ENCODE measurements at regions not wholly inside any gene's neighbourhood (a gene's known extent, or its start where the extent isn't known, plus 50 kb on each side); places are given as distances from the start of the nearest gene placed in this dataset.

- Histone ChIP-seq H3K79me1 (ENCODE audit: insufficient read depth, low read depth, low read length, poor library complexity, severe bottlenecking) (no peaks in the 10 kb centered on the region), H3K23ac (ENCODE audit: insufficient read length, low read depth, low read length) (no peak overlapping the region), H2BK12ac (ENCODE audit: insufficient read length, low read depth, low read length) (no peak overlapping the region), H3K4ac (ENCODE audit: low read depth, low read length) (no peak overlapping the region), H3T11ph (ENCODE audit: low read length) (no peak overlapping the region), H3K4me1 (ENCODE audit: insufficient read depth, low read length) (no peaks in the 10 kb centered on the region), H3K27me3 (ENCODE audit: insufficient read depth, low read length) (no peaks in the 10 kb centered on the region), H4K5ac (ENCODE audit: insufficient read length, low read depth, low read length) (no peak overlapping the region), H3K27ac (ENCODE audit: insufficient read length, low read depth, low read length) (no peak overlapping the region), H3K23me2 (ENCODE audit: insufficient read length, low read depth, low read length, poor library complexity, severe bottlenecking) (no peaks in the 10 kb centered on the region), H2AFZ (ENCODE audit: low read length) (no peak overlapping the region), H3K79me2 (ENCODE audit: insufficient read depth, low read length) (no peaks in the 10 kb centered on the region), H2AK5ac (ENCODE audit: insufficient read length, low read length) (no peak overlapping the region), H4K20me1 (ENCODE audit: control insufficient read depth, insufficient read depth, insufficient read length) (no peaks in the 10 kb centered on the region), H3K18ac (ENCODE audit: insufficient read length, low read depth, low read length) (no peak overlapping the region), H4K91ac (ENCODE audit: insufficient read length, low read depth, low read length) (no peak overlapping the region), H3K56ac (ENCODE audit: insufficient read length, low read depth, low read length) (no peak overlapping the region), H2BK20ac (ENCODE audit: low read depth, low read length, poor library complexity, severe bottlenecking) (no peak overlapping the region), H3K4me2 (ENCODE audit: insufficient read depth, insufficient read length, low read length) (no peak overlapping the region), H3K9me3 (ENCODE audit: control insufficient read depth, low read depth, low read length) (no peaks in the 10 kb centered on the region), H3K9ac (ENCODE audit: extremely low read depth, insufficient read length, low read length) (no peak overlapping the region), H2BK120ac (ENCODE audit: low read depth, low read length, poor library complexity, severe bottlenecking) (no peak overlapping the region), H2BK15ac (ENCODE audit: low read depth, low read length) (no peak overlapping the region), H4K8ac (replicated peaks; ENCODE audit: insufficient read length, low read depth, low read length) (no peak overlapping the region), H2BK5ac (ENCODE audit: insufficient read length, low read length) (no peak overlapping the region), H3K14ac (ENCODE audit: insufficient read depth, low read length) (no peak overlapping the region)
- Mint-ChIP-seq H3K4me3 (no peak overlapping the region), H3K9me3 (no peaks in the 10 kb centered on the region), H3K36me3 (ENCODE audit: insufficient read depth in 1 of 3, low read depth in 3 of 3) (peaks cover 0 to 7% (median 0%) of the 10 kb centered on the region in 3 experiments; a peak in 2 of 7 replicates), H3K4me1 (peaks cover 0 to 13% of the 10 kb centered on the region in 2 experiments; a peak in 2 of 4 replicates), H3K27me3 (ENCODE audit: low read depth) (peaks cover 1% of the 10 kb centered on the region; the same call in 1 of the 2 replicates), H3K27ac (no peak overlapping the region)
- DNase-seq: no peak
- WGBS (ENCODE audit: extremely low coverage, insufficient read length, low lambda C conversion rate): no CpG with 5 or more reads among the region's 2 CpGs
- no peak for TF ChIP-seq CTCF (conservative IDR thresholded peaks at IDR 0.05)
These were observed 539.1 kb downstream of the PRKD1 start for GRCh38 chr14:29388571-29388970.

Measured in H9 (cell line).